GM18951 (cell line): ENCODE measurements at regions not wholly inside any gene's neighbourhood (a gene's known extent, or its start where the extent isn't known, plus 50 kb on each side); places are given as distances from the start of the nearest gene placed in this dataset.

Experiments
- POLR2A ChIP-seq: IDR thresholded peaks from 4 replicates; pipeline ENCODE4 v1.6.1; 2011; ENCODE audit warnings: mild to moderate bottlenecking; ENCODE audit not compliant: insufficient read length, insufficient read depth; ENCODE audit errors: extremely low read depth
- in situ Hi-C: fragments of 300-500 bp; cut with MboI; formaldehyde crosslinking; loops from one replicate; pipeline ENCODE4 v1.12.0; 2022; ENCODE audit warnings: low sequenced_read_pairs, mixed read lengths, inconsistent platforms; ENCODE audit not compliant: unreplicated experiment

- TF ChIP-seq POLR2A, result no peak
- in situ Hi-C loops, result no loop called here
Measured at GRCh38 chr5:15346738-15347137, 153.2 kb upstream of the FBXL7 start.

- no peak for TF ChIP-seq POLR2A
- in situ Hi-C loops, result no loop called here
Measured at GRCh38 chr5:15344954-15345353, 155.0 kb upstream of the FBXL7 start.

GRCh38 chr5:15338546-15338945, 161.4 kb upstream of the FBXL7 start:
- in situ Hi-C loops, result no loop called here
- no peak for TF ChIP-seq POLR2A

GRCh38 chr5:15334551-15335266, 165.3 kb upstream of the FBXL7 start:
- no peak for TF ChIP-seq POLR2A
- in situ Hi-C loops, result no loop called here

GRCh38 chr5:15333091-15333490, 166.9 kb upstream of the FBXL7 start:
- in situ Hi-C loops, result no loop called here
- TF ChIP-seq POLR2A, result no peak

GRCh38 chr5:15326932-15327331, 173.0 kb upstream of the FBXL7 start:
- in situ Hi-C loops, result no loop called here
- TF ChIP-seq POLR2A, result no peak

- in situ Hi-C loops, result no loop called here
- no peak for TF ChIP-seq POLR2A
Measured at GRCh38 chr5:15326471-15326870, 173.5 kb upstream of the FBXL7 start.

- no peak for TF ChIP-seq POLR2A
- in situ Hi-C loops, result no loop called here
Measured at GRCh38 chr5:15322421-15322820, 177.6 kb upstream of the FBXL7 start.

GRCh38 chr5:15321776-15322175, 178.2 kb upstream of the FBXL7 start:
- in situ Hi-C loops, result no loop called here
- no peak for TF ChIP-seq POLR2A

GRCh38 chr5:15320871-15321270, 179.1 kb upstream of the FBXL7 start:
- TF ChIP-seq POLR2A, result no peak
- in situ Hi-C loops, result no loop called here

- in situ Hi-C loops, result no loop called here
- no peak for TF ChIP-seq POLR2A
Measured at GRCh38 chr5:15304914-15305834, 194.8 kb upstream of the FBXL7 start.

GRCh38 chr5:15304066-15304731, 195.8 kb upstream of the FBXL7 start:
- TF ChIP-seq POLR2A, result no peak
- in situ Hi-C loops, result no loop called here

- in situ Hi-C loops, result no loop called here
- TF ChIP-seq POLR2A, result no peak
Measured at GRCh38 chr5:15300141-15300540, 199.8 kb upstream of the FBXL7 start.

- in situ Hi-C loops, result no loop called here
- no peak for TF ChIP-seq POLR2A
Measured at GRCh38 chr5:15290953-15291352, 209.0 kb upstream of the FBXL7 start.

GRCh38 chr5:15286650-15287049, 213.3 kb upstream of the FBXL7 start:
- in situ Hi-C loops, result no loop called here

More at GRCh38 chr5:15286650-15287049, 213.3 kb upstream of the FBXL7 start:
- TF ChIP-seq POLR2A, result no peak
